ENCODE measurements at regions not wholly inside any gene's neighbourhood (a gene's known extent, or its start where the extent isn't known, plus 50 kb on each side); places are given as distances from the start of the nearest gene placed in this dataset.

- H3K27ac ChIP-seq, result no peak overlapping the region
- intact Hi-C loops (cut with DNase I), result no loop called here
- no peaks in the 10 kb centered on the region for H3K9me3 ChIP-seq
- H3K4me1 ChIP-seq, result no peaks in the 10 kb centered on the region
- H3K4me3 ChIP-seq, result no peak overlapping the region
- DNase-seq (no peak), ATAC-seq (no peak)
- H3K36me3 ChIP-seq, result no peaks in the 10 kb centered on the region
- no peaks in the 10 kb centered on the region for H3K27me3 ChIP-seq
- TF ChIP-seq, protein P1, sequence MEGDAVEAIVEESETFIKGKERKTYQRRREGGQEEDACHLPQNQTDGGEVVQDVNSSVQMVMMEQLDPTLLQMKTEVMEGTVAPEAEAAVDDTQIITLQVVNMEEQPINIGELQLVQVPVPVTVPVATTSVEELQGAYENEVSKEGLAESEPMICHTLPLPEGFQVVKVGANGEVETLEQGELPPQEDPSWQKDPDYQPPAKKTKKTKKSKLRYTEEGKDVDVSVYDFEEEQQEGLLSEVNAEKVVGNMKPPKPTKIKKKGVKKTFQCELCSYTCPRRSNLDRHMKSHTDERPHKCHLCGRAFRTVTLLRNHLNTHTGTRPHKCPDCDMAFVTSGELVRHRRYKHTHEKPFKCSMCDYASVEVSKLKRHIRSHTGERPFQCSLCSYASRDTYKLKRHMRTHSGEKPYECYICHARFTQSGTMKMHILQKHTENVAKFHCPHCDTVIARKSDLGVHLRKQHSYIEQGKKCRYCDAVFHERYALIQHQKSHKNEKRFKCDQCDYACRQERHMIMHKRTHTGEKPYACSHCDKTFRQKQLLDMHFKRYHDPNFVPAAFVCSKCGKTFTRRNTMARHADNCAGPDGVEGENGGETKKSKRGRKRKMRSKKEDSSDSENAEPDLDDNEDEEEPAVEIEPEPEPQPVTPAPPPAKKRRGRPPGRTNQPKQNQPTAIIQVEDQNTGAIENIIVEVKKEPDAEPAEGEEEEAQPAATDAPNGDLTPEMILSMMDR (IDR thresholded peaks at IDR 0.05), result no peak
Observed at GRCh38 chr13:70896136-70896535, 787.9 kb upstream of the KLHL1 start.

- Histone ChIP-seq H3K9me3 (no peaks in the 10 kb centered on the region), H3K27ac (no peak overlapping the region), H3K4me1 (no peaks in the 10 kb centered on the region), H3K27me3 (no peaks in the 10 kb centered on the region), H3K4me3 (no peak overlapping the region), H3K36me3 (no peaks in the 10 kb centered on the region)
- intact Hi-C loops (cut with DNase I), result no loop called here
- no peak for ATAC-seq
- DNase-seq, result no peak
- TF ChIP-seq, protein P1 (IDR thresholded peaks at IDR 0.05), result no peak
Observed at GRCh38 chr13:70895599-70895998, 787.3 kb upstream of the KLHL1 start.

DNA sequence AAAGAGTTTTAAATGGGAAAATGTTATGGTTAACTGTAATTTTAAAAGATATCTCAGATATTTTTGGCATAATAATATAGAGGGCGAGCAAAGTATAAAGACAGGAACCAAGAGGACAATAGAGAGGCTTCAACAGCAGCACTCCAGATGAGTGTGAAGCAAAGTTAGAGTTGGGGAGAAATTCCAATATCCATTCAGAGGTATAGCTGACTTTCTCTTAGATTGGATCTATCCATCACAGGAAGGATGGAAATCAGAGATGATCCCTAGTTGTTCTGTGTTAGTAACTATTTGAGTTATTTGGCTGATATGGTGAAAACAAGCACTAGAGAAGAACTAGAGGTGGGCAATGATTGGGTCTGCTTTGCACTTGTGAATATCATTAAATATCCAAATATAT lies 786.0 kb upstream of the KLHL1 start:
- no peak for ATAC-seq
- Histone ChIP-seq H3K9me3 (no peaks in the 10 kb centered on the region), H3K4me3 (no peak overlapping the region), H3K4me1 (no peaks in the 10 kb centered on the region), H3K36me3 (no peaks in the 10 kb centered on the region), H3K27me3 (no peaks in the 10 kb centered on the region), H3K27ac (no peak overlapping the region)
- intact Hi-C loops (cut with DNase I), result no loop called here
- no peak for DNase-seq
- TF ChIP-seq, protein P1 (IDR thresholded peaks at IDR 0.05), result no peak

- ATAC-seq, result no peak
Observed at GRCh38 chr13:70893832-70894231, 785.6 kb upstream of the KLHL1 start.

GRCh38 chr13:70890289-70890688 lies 782.0 kb upstream of the KLHL1 start:
- Histone ChIP-seq H3K4me1 (no peaks in the 10 kb centered on the region), H3K36me3 (no peaks in the 10 kb centered on the region), H3K27me3 (no peaks in the 10 kb centered on the region), H3K9me3 (no peaks in the 10 kb centered on the region), H3K27ac (no peak overlapping the region), H3K4me3 (no peak overlapping the region)
- DNase-seq (no peak), ATAC-seq (peak; percentile 36)
- TF ChIP-seq, protein P1 (IDR thresholded peaks at IDR 0.05), result no peak
- intact Hi-C loops (cut with DNase I), result no loop called here

More at GRCh38 chr13:70893832-70894231, 785.6 kb upstream of the KLHL1 start:
- intact Hi-C loops (cut with DNase I), result no loop called here
- TF ChIP-seq, protein P1 (IDR thresholded peaks at IDR 0.05), result no peak
- no peaks in the 10 kb centered on the region for H3K4me1 ChIP-seq
- no peaks in the 10 kb centered on the region for H3K27me3 ChIP-seq
- no peaks in the 10 kb centered on the region for H3K36me3 ChIP-seq
- no peaks in the 10 kb centered on the region for H3K9me3 ChIP-seq
- H3K4me3 ChIP-seq, result no peak overlapping the region
- H3K27ac ChIP-seq, result no peak overlapping the region
- no peak for DNase-seq

DNA sequence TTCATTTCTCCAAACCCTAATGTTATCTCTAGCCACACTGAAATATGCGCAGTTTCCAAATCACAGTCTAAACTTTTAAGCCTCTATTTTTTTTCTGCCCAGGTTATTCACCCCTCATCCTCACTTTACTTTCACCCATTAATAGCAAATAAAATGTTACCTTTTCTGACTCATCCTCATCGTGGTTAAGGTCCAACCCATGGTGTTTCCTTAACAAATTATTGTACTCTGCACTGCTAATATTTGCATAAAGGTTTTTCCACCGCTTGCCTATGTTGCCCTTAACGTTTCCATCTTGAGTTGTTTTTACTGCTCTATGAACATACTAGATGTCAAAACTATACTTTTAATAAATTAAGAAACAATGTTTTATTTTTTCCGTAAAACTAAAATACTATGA lies 780.9 kb upstream of the KLHL1 start:
- no peak overlapping the region for H3K4me3 ChIP-seq
- no peak for ATAC-seq
- no peaks in the 10 kb centered on the region for H3K4me1 ChIP-seq
- H3K27me3 ChIP-seq, result no peaks in the 10 kb centered on the region
- intact Hi-C loops (cut with DNase I), result no loop called here
- H3K27ac ChIP-seq, result no peak overlapping the region
- no peak for DNase-seq
- TF ChIP-seq, protein P1 (IDR thresholded peaks at IDR 0.05), result no peak
- no peaks in the 10 kb centered on the region for H3K9me3 ChIP-seq
- no peaks in the 10 kb centered on the region for H3K36me3 ChIP-seq

All from upper lobe of right lung (tissue), 1 donor.